GM12878 (cell line): ENCODE measurements at regions not wholly inside any gene's neighbourhood (a gene's known extent, or its start where the extent isn't known, plus 50 kb on each side); places are given as distances from the start of the nearest gene placed in this dataset.
"Not testable (repeated sequence)": the region's sequence is repeated elsewhere in the genome, so short reads cannot be mapped to it uniquely, and the experiment has no call there.

Experiments
- ATAC-seq: fragments of 200-7000 bp; cut with Tn5 transposase; 3 replicates; pipeline ENCODE4 v1.9.1; 2020; ENCODE audit warnings: mild to moderate bottlenecking, moderate library complexity
- BruUV-seq: library from RNA; stranded (reverse); fragments of 400-500 nt; replicated peaks from 2 replicates; lab custom pipeline; 2021; lab: Mats Ljungman, UMichigan
- CTCF ChIA-PET: fragments of 300-600 bp; sonication (Branson Sonifier 250); formaldehyde crosslinking; extraction: SDS; loops from one replicate; lab custom pipeline; 2021; ENCODE audit warnings: inconsistent platforms; lab: Yijun Ruan, JAX
- POLR2A ChIA-PET: fragments of 350-600 bp; formaldehyde crosslinking; extraction: SDS; loops from one replicate; lab custom pipeline; 2021; ENCODE audit warnings: inconsistent platforms; lab: Charles Lee
- RAD21 ChIA-PET: fragments of 300-600 bp; sonication (Branson Sonifier 250); formaldehyde crosslinking; loops from one replicate; lab custom pipeline; 2023; ENCODE audit warnings: antibody characterized with exemption; ENCODE audit not compliant: unreplicated experiment; lab: Charles Lee
- SMC1A ChIA-PET: fragments of 300-600 bp; sonication (Branson Sonifier 250); formaldehyde crosslinking; loops from one replicate; lab custom pipeline; 2023; ENCODE audit not compliant: unreplicated experiment, uncharacterized antibody; lab: Charles Lee
- DNase-seq: peaks from one replicate; pipeline ENCODE4 v3.0.0-alpha.2; 2011; ENCODE audit warnings: low read depth, low spot score
- FAIRE-seq: peaks from 3 replicates; lab custom pipeline; 2011; peaks lifted over from hg19 to GRCh38; lab: Jason Lieb, UNC
- H2AFZ ChIP-seq: 2 replicates; pipeline ENCODE4 v1.6.0; 2011; ENCODE audit warnings: low read depth, low read length, control low read depth; ENCODE audit not compliant: control insufficient read depth
- H3K27ac ChIP-seq: 2 replicates; pipeline ENCODE4 v1.5.1; 2011; ENCODE audit warnings: control low read depth; ENCODE audit not compliant: control insufficient read depth, insufficient read depth
- H3K27me3 ChIP-seq, 2 experiments: replicated peaks in 1 of 2; 2 replicates each; pipeline versions ENCODE4 v1.6.0 to v1.6.1; 2011; ENCODE audit warnings: low read length in 1 of 2; ENCODE audit not compliant: control insufficient read depth in 2 of 2, insufficient read depth in 2 of 2
- H3K36me3 ChIP-seq, 2 experiments: 2 replicates each; pipeline ENCODE4 v1.5.1; 2011; ENCODE audit warnings: low read length in 1 of 2; ENCODE audit not compliant: control insufficient read depth in 2 of 2, insufficient read depth in 2 of 2
- H3K4me1 ChIP-seq: 2 replicates; pipeline ENCODE4 v1.6.1; 2011; ENCODE audit warnings: mild to moderate bottlenecking, low read length, moderate library complexity, mixed read lengths; ENCODE audit not compliant: control insufficient read depth, insufficient read depth
- H3K4me2 ChIP-seq: 2 replicates; pipeline ENCODE4 v1.6.0; 2011; ENCODE audit warnings: control low read depth; ENCODE audit not compliant: control insufficient read depth, insufficient read depth
- H3K4me3 ChIP-seq: fragments of 200-600 bp; sonication (generic); 2 replicates; pipeline ENCODE4 v1.5.1; 2016
- H3K79me2 ChIP-seq: 2 replicates; pipeline ENCODE4 v1.6.0; 2011; ENCODE audit warnings: low read length; ENCODE audit not compliant: control insufficient read depth, insufficient read depth
- H3K9ac ChIP-seq: 2 replicates; pipeline ENCODE4 v1.8.0; 2011; ENCODE audit warnings: low read length, control low read depth, mixed read lengths; ENCODE audit not compliant: control insufficient read depth, insufficient read depth
- H3K9me3 ChIP-seq: replicated peaks from 3 replicates; pipeline ENCODE4 v1.5.1; 2011; ENCODE audit warnings: mild to moderate bottlenecking, low read length; ENCODE audit not compliant: control insufficient read depth, insufficient read depth
- H4K20me1 ChIP-seq: 2 replicates; pipeline ENCODE4 v1.6.0; 2011; ENCODE audit not compliant: control insufficient read depth, insufficient read depth
- BHLHE40 ChIP-seq, 2 experiments: fragments of 450-650 bp in 1 of 2; IDR thresholded peaks; 2 replicates each; pipeline ENCODE4 v1.6.1; 2011 to 2017; ENCODE audit warnings: low read depth in 2 of 2, borderline replicate concordance in 1 of 2, improper control_type of control experiment in 1 of 2, low read length in 1 of 2, mild to moderate bottlenecking in 1 of 2
- CBFB ChIP-seq: IDR thresholded peaks from 2 replicates; pipeline ENCODE4 v1.6.1; 2016; ENCODE audit warnings: antibody characterized with exemption, low read depth
- CEBPB ChIP-seq, 2 experiments: fragments of 150-350 bp in 1 of 2; IDR thresholded peaks; 2 replicates each; pipeline ENCODE4 v1.6.1; 2012 to 2014; ENCODE audit warnings: low read depth in 2 of 2, low read length in 2 of 2, borderline replicate concordance in 1 of 2, inconsistent platforms in 1 of 2
- ESRRA ChIP-seq: IDR thresholded peaks from 2 replicates; pipeline ENCODE4 v1.6.1; 2012; ENCODE audit warnings: mild to moderate bottlenecking, low read length, improper control_type of control experiment
- FOS ChIP-seq: IDR thresholded peaks from 3 replicates; pipeline ENCODE4 v1.6.1; 2011; ENCODE audit warnings: borderline replicate concordance; ENCODE audit not compliant: insufficient read length; ENCODE audit errors: extremely low read depth
- MTA3 ChIP-seq: IDR thresholded peaks from 2 replicates; pipeline ENCODE4 v1.6.1; 2012; ENCODE audit warnings: low read length, inconsistent platforms, borderline replicate concordance
- PML ChIP-seq: IDR thresholded peaks from 2 replicates; pipeline ENCODE4 v1.6.1; 2012; ENCODE audit warnings: low read length, inconsistent platforms
- POLR2AphosphoS5 ChIP-seq: IDR thresholded peaks from 2 replicates; pipeline ENCODE4 v1.6.1; 2011; ENCODE audit warnings: mild to moderate bottlenecking, low read length, inconsistent platforms
- POU2F2 ChIP-seq: IDR thresholded peaks from 3 replicates; pipeline ENCODE4 v1.6.1; 2011; ENCODE audit warnings: low read depth, mild to moderate bottlenecking, low read length, borderline replicate concordance
- RAD51 ChIP-seq: fragments of 450-650 bp; IDR thresholded peaks from 2 replicates; pipeline ENCODE4 v1.6.1; 2016; ENCODE audit warnings: moderate library complexity, mild to moderate bottlenecking, inconsistent platforms
- RFX5 ChIP-seq: IDR thresholded peaks from 2 replicates; pipeline ENCODE4 v1.6.1; 2011; ENCODE audit warnings: low read depth, low read length, improper control_type of control experiment
- SMAD5 ChIP-seq: IDR thresholded peaks from 2 replicates; pipeline ENCODE4 v1.6.1; 2016; ENCODE audit warnings: antibody characterized with exemption, low read depth
- SMC3 ChIP-seq: IDR thresholded peaks from 2 replicates; pipeline ENCODE4 v1.6.1; 2011; ENCODE audit warnings: low read length, improper control_type of control experiment, borderline replicate concordance
- STAT1 ChIP-seq: fragments of 450-650 bp; conservative IDR thresholded peaks from 2 replicates; pipeline ENCODE4 v1.6.1; 2014; ENCODE audit warnings: antibody characterized with exemption, mild to moderate bottlenecking
- TCF7 ChIP-seq: IDR thresholded peaks from 2 replicates; pipeline ENCODE4 v1.6.1; 2014; ENCODE audit warnings: antibody characterized with exemption, borderline replicate concordance
- WGBS: methylation state at CpG from one replicate; pipeline ENCODE4 v1.1.6; 2016; ENCODE audit warnings: low lambda C conversion rate; ENCODE audit not compliant: insufficient replicate concordance, insufficient coverage; ENCODE audit errors: missing lambda C conversion rate; 5-methylcytosine and 5-hydroxymethylcytosine counted together
- in situ Hi-C: fragments of 300-500 bp; cut with MboI; formaldehyde crosslinking; loops from 9 replicates; pipeline ENCODE4 v1.14.3; 2018; ENCODE audit warnings: mixed read lengths
- intact Hi-C: fragments of 100-400 bp; cut with micrococcal nuclease; formaldehyde crosslinking; loops from one replicate; pipeline ENCODE4 v1.14.2; 2022; ENCODE audit not compliant: unreplicated experiment
- TF ChIP-seq, protein P1 (sequence below): IDR thresholded peaks from 2 replicates; pipeline ENCODE4 v1.6.1; 2012; ENCODE audit warnings: low read depth, low read length, improper control_type of control experiment

DNA sequence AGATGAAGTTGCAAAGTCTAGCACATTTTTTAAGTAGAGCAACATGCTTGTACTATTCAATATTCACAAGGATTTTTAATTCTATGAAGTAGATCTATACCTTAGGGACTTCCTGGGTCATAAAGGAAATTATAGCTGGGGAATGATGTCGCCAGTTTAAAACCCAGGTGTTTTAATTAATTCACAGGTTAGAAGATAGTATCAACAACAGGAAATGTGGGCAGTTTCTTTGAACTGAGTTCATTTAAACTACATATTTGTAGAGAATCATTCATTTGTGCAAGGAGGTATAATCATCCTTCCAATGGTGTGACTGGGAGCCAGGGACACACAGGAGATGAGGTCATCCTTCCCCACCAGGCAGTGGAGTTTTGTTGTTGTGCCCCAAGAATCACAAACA, 181.3 kb upstream of the KLF3 start:
- ChIA-PET RAD21 (no interaction called here), POLR2A (no interaction called here), CTCF (no interaction called here), SMC1A (no interaction called here)
- WGBS: 0% methylated on average over 1 of the region's 1 CpG
- ATAC-seq: no peak
- H3K4me1 ChIP-seq: no peaks in the 10 kb centered on the region
- no peak overlapping the region for H3K4me3 ChIP-seq
- no peaks in the 10 kb centered on the region for H3K36me3 ChIP-seq
- H3K27ac ChIP-seq: no peak overlapping the region
- no peak for DNase-seq
- no peaks in the 10 kb centered on the region for H3K9me3 ChIP-seq
- no peaks in the 10 kb centered on the region for H3K27me3 ChIP-seq
- in situ Hi-C loops (no loop called here), intact Hi-C loops (no loop called here)
- FAIRE-seq: no peak
- no peak overlapping the region for H3K9ac ChIP-seq
- H4K20me1 ChIP-seq: no peaks in the 10 kb centered on the region
- TF ChIP-seq FOS: no peak
- TF ChIP-seq POU2F2: no peak
- TF ChIP-seq PML: no peak
- TF ChIP-seq, protein P1, sequence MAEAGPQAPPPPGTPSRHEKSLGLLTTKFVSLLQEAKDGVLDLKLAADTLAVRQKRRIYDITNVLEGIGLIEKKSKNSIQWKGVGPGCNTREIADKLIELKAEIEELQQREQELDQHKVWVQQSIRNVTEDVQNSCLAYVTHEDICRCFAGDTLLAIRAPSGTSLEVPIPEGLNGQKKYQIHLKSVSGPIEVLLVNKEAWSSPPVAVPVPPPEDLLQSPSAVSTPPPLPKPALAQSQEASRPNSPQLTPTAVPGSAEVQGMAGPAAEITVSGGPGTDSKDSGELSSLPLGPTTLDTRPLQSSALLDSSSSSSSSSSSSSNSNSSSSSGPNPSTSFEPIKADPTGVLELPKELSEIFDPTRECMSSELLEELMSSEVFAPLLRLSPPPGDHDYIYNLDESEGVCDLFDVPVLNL: no peak
- no peak for TF ChIP-seq POLR2AphosphoS5
- TF ChIP-seq STAT1: no peak
- TF ChIP-seq ESRRA: no peak
- no peak for TF ChIP-seq BHLHE40 (IDR thresholded peaks at IDR 0.05; ENCODE audit: borderline replicate concordance in 1 of 2, low read depth in 2 of 2, low read length in 1 of 2)
- no peak for TF ChIP-seq RAD51
- TF ChIP-seq MTA3: no peak
- no peak for TF ChIP-seq CBFB
- no peak for TF ChIP-seq SMC3
- no peak for TF ChIP-seq RFX5
- TF ChIP-seq CEBPB (IDR thresholded peaks at IDR 0.05; ENCODE audit: borderline replicate concordance in 1 of 2, low read depth in 2 of 2, low read length in 2 of 2): no peak
- TF ChIP-seq TCF7: no peak
- no peak for TF ChIP-seq SMAD5
- H2AFZ ChIP-seq: no peak overlapping the region
- H3K4me2 ChIP-seq: no peak overlapping the region
- BruUV-seq: no TSS peak
- no peaks in the 10 kb centered on the region for H3K79me2 ChIP-seq

DNA sequence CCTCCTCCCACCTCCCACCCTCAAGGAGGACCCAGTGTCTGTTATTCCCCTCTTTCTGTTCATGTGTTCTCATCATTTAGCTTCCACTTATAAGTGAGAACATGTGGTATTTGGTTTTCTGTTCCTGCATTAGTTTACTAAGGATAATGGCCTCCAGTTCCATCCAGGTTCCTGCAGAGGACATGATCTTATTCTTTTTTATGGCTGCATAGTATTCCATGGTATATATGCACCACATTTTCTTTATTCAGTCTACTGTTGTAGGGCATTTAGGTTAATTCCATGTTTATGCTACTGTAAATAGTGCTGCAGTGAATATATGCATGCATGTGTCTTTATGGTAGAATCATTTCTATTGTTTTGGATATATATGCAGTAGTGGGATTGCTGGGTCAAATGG, 180.4 kb upstream of the KLF3 start:
- H3K27me3 ChIP-seq, H2AFZ ChIP-seq, DNase-seq, H3K9me3 ChIP-seq, H3K36me3 ChIP-seq, in situ Hi-C loops, BruUV-seq, intact Hi-C loops, H3K27ac ChIP-seq, H3K4me1 ChIP-seq, H3K4me3 ChIP-seq, H3K79me2 ChIP-seq, CTCF ChIA-PET, H4K20me1 ChIP-seq, H3K9ac ChIP-seq, RAD21 ChIA-PET, ATAC-seq, SMC1A ChIA-PET, FAIRE-seq, H3K4me2 ChIP-seq, POLR2A ChIA-PET: not testable (repeated sequence)
